HepG2 (cell line): ENCODE measurements at regions not wholly inside any gene's neighbourhood (a gene's known extent, or its start where the extent isn't known, plus 50 kb on each side); places are given as distances from the start of the nearest gene placed in this dataset.

Experiments
- CAMTA2 ChIP-seq: sonication (generic); formaldehyde crosslinking; IDR thresholded peaks from 2 replicates; pipeline ENCODE4 v1.4.0; 2020; ENCODE audit warnings: mild to moderate bottlenecking, missing genetic modification reagents, borderline replicate concordance
- CBFB ChIP-seq: sonication (generic); formaldehyde crosslinking; IDR thresholded peaks from 2 replicates; pipeline ENCODE4 v1.4.0; 2020; ENCODE audit warnings: missing genetic modification reagents
- ESRRA ChIP-seq: sonication (generic); formaldehyde crosslinking; IDR thresholded peaks from 2 replicates; pipeline ENCODE4 v1.5.1; 2020; ENCODE audit warnings: mild to moderate bottlenecking, low read depth, missing genetic modification reagents
- HMG20B ChIP-seq: conservative IDR thresholded peaks from 2 replicates; pipeline ENCODE4 v1.6.1; 2016; ENCODE audit warnings: missing genetic modification reagents, missing compliant biosample characterization
- PBX2 ChIP-seq: IDR thresholded peaks from 2 replicates; pipeline ENCODE4 v1.6.1; 2016; ENCODE audit warnings: control low read depth
- POLR2AphosphoS5 ChIP-seq: IDR thresholded peaks from 2 replicates; pipeline ENCODE4 v1.6.1; 2012; ENCODE audit warnings: low read depth, low read length
- ZNF138 ChIP-seq: sonication (generic); formaldehyde crosslinking; IDR thresholded peaks from 2 replicates; pipeline ENCODE4 v1.5.0; 2020; ENCODE audit warnings: mild to moderate bottlenecking, low read depth, missing genetic modification reagents
- ZNF788 ChIP-seq: sonication (generic); formaldehyde crosslinking; IDR thresholded peaks from 2 replicates; pipeline ENCODE4 v1.5.0; 2020; ENCODE audit warnings: mild to moderate bottlenecking, missing genetic modification reagents, borderline replicate concordance

- TF ChIP-seq PBX2 (no peak), HMG20B (CRISPR knock-in tag) (no peak), POLR2AphosphoS5 (no peak), CBFB (CRISPR knock-in tag) (no peak), ZNF788 (no peak), ZNF138 (CRISPR knock-in tag) (no peak), CAMTA2 (CRISPR knock-in tag) (no peak), ESRRA (no peak)
These were observed 626.9 kb upstream of the PKDCC start for GRCh38 chr2:41420872-41421271.
